Epithelial cell of proximal tubule (primary cell): ENCODE measurements at regions not wholly inside any gene's neighbourhood (a gene's known extent, or its start where the extent isn't known, plus 50 kb on each side); places are given as distances from the start of the nearest gene placed in this dataset.

Source experiments
- DNase-seq: peaks from one replicate; pipeline ENCODE4 v3.0.0-alpha.2; 2011; ENCODE audit warnings: low read depth
- H3K4me3 ChIP-seq: 2 replicates; pipeline ENCODE4 v1.5.1; 2011; ENCODE audit warnings: low read depth, mild to moderate bottlenecking, low read length
- TF ChIP-seq, protein P1 (sequence below): conservative IDR thresholded peaks from 2 replicates; pipeline ENCODE4 v1.5.1; 2012; ENCODE audit warnings: low read depth, mild to moderate bottlenecking, low read length

- no peak overlapping the region for H3K4me3 ChIP-seq
- no peak for DNase-seq
- TF ChIP-seq, protein P1, sequence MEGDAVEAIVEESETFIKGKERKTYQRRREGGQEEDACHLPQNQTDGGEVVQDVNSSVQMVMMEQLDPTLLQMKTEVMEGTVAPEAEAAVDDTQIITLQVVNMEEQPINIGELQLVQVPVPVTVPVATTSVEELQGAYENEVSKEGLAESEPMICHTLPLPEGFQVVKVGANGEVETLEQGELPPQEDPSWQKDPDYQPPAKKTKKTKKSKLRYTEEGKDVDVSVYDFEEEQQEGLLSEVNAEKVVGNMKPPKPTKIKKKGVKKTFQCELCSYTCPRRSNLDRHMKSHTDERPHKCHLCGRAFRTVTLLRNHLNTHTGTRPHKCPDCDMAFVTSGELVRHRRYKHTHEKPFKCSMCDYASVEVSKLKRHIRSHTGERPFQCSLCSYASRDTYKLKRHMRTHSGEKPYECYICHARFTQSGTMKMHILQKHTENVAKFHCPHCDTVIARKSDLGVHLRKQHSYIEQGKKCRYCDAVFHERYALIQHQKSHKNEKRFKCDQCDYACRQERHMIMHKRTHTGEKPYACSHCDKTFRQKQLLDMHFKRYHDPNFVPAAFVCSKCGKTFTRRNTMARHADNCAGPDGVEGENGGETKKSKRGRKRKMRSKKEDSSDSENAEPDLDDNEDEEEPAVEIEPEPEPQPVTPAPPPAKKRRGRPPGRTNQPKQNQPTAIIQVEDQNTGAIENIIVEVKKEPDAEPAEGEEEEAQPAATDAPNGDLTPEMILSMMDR, result no peak
Measured at GRCh38 chr10:3514691-3515090, 270.3 kb downstream of the KLF6 start.

DNA sequence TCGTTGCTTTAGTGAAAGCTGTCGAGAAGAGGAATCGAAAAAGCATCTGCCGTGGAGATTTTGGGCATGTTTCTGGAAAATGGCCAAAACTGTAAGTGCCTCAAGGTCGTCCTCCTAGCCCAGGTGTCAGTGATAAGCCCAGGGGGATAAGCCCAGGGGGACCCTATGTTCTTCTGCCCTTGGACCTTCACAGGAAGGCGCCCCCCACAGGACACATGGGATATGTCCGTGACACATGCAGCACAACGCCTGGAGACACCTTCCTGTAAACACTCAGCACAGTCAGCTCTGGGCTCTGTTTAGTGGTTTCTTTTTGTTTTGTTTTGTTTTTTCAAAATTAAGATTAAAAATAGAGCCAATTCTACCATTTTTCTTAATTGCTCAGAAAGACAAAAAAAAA is 272.7 kb downstream of the KLF6 start:
- no peak overlapping the region for H3K4me3 ChIP-seq
- DNase-seq, result no peak
- TF ChIP-seq, protein P1, result peak; percentile 25

- DNase-seq, result no peak
- TF ChIP-seq, protein P1, result no peak
- no peak overlapping the region for H3K4me3 ChIP-seq
Measured at GRCh38 chr10:3511483-3511882, 273.5 kb downstream of the KLF6 start.

- no peak for DNase-seq
- TF ChIP-seq, protein P1, result no peak
- no peak overlapping the region for H3K4me3 ChIP-seq
Measured at GRCh38 chr10:3510741-3511140, 274.3 kb downstream of the KLF6 start.

- DNase-seq, result no peak
- H3K4me3 ChIP-seq, result no peak overlapping the region
Measured at GRCh38 chr10:3509355-3509754, 275.7 kb downstream of the KLF6 start.

DNA sequence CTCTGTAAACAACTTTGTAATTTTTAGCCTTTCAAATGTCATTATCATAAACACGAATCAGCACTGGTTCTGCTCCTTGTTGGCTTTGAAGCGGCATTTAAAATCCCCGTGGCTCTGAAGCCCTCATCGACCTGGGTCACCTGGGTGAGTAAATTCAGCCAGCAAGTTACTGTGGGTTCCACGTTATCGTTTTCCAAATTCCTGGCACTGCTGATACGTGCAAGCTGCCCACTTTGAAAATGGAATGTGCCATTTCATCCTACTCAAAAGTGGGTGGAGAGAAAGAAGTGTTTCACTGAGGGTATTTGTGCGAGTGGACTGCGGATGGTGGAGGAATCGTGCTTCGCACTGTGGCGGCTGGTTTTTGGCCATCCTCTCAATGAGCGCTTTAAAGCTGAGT is 281.7 kb downstream of the KLF6 start:
- TF ChIP-seq, protein P1, result no peak
- DNase-seq, result no peak
- H3K4me3 ChIP-seq, result no peak overlapping the region

More at GRCh38 chr10:3509355-3509754, 275.7 kb downstream of the KLF6 start:
- TF ChIP-seq, protein P1, result no peak

DNA sequence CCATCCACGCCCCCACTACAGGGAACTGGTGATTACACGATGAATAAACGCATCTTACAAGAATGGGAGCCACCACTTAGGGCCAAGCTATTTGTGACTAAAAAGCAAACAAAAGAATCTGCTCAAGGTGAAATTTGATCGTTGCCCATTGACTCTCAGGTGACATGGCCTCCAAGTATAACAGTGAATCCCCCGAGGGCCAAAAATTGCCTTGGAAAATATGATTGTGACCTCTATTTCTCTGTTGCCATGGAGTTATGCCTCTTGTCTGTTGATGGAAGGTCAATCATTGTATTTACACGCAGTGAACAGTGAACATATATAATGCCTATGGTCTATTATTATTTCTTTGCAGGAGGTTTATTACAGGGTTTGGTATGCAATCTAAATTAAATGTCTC is 282.3 kb downstream of the KLF6 start:
- H3K4me3 ChIP-seq, result no peak overlapping the region
- no peak for DNase-seq
- TF ChIP-seq, protein P1, result no peak
